Endothelial cell of umbilical vein (primary cell): ENCODE measurements at regions not wholly inside any gene's neighbourhood (a gene's known extent, or its start where the extent isn't known, plus 50 kb on each side); places are given as distances from the start of the nearest gene placed in this dataset.

Experiments
- BruUV-seq: library from RNA; stranded (reverse); fragments of 400-500 nt; replicated peaks from 2 replicates; lab custom pipeline; 2021; lab: Mats Ljungman, UMichigan
- CTCF ChIA-PET: fragments of 300-600, 350-600 bp; sonication (Branson Sonifier 250); formaldehyde crosslinking; loops from one replicate; lab custom pipeline; 2021; ENCODE audit warnings: antibody characterized with exemption, inconsistent platforms; lab: Charles Lee
- POLR2A ChIA-PET: fragments of 300-600, 350-600 bp; sonication (Branson Sonifier 250); formaldehyde crosslinking; loops from one replicate; lab custom pipeline; 2021; ENCODE audit warnings: antibody characterized with exemption, inconsistent platforms; lab: Charles Lee
- DNase-seq: peaks from one replicate; pipeline ENCODE4 v3.0.0-alpha.2; 2011; ENCODE audit warnings: low read depth, low spot score
- FAIRE-seq: peaks from 2 replicates; lab custom pipeline; 2011; peaks lifted over from hg19 to GRCh38; lab: Jason Lieb, UNC
- H2AFZ ChIP-seq: 2 replicates; pipeline ENCODE4 v1.6.0; 2012; ENCODE audit warnings: low read depth, low read length, control low read depth, inconsistent platforms
- H3K27ac ChIP-seq: 2 replicates; pipeline ENCODE4 v1.5.1; 2011; ENCODE audit warnings: low read depth, mild to moderate bottlenecking, control low read depth, low read length, moderate library complexity; ENCODE audit not compliant: insufficient read depth
- H3K27me3 ChIP-seq, 2 experiments: 2 replicates each; pipeline versions ENCODE4 v1.6.0 to v1.6.1; 2011; ENCODE audit warnings: low read length in 2 of 2, mixed read lengths in 1 of 2; ENCODE audit not compliant: control insufficient read depth in 2 of 2, insufficient read depth in 2 of 2
- H3K36me3 ChIP-seq, 2 experiments: 2 replicates in 1 of 2; 3 replicates in 1 of 2; pipeline ENCODE4 v1.5.1; 2011; ENCODE audit warnings: low read length in 2 of 2, mild to moderate bottlenecking in 1 of 2, moderate library complexity in 1 of 2; ENCODE audit not compliant: control insufficient read depth in 2 of 2, insufficient read depth in 2 of 2; ENCODE audit errors: extremely low read depth in 1 of 2
- H3K4me1 ChIP-seq: 3 replicates; pipeline ENCODE4 v1.5.1; 2011; ENCODE audit warnings: mild to moderate bottlenecking, low read length; ENCODE audit not compliant: control insufficient read depth, insufficient read depth; ENCODE audit errors: extremely low read depth
- H3K4me2 ChIP-seq: 2 replicates; pipeline ENCODE4 v1.6.1; 2011; ENCODE audit warnings: low read length, control low read depth, mixed read lengths; ENCODE audit not compliant: insufficient read depth
- H3K4me3 ChIP-seq, 3 experiments: fragments of 200-600 bp in 1 of 3; sonication (generic), shearing (Covaris generic) in 1 of 3; replicated peaks in 1 of 3; 2 replicates each; pipeline ENCODE4 v1.5.1; 2011 to 2016; ENCODE audit warnings: control low read depth in 3 of 3, low read length in 3 of 3, mild to moderate bottlenecking in 2 of 3, inconsistent platforms in 1 of 3, low read depth in 1 of 3, moderate library complexity in 1 of 3; ENCODE audit not compliant: insufficient read depth in 1 of 3
- H3K79me2 ChIP-seq: 2 replicates; pipeline ENCODE4 v1.6.0; 2012; ENCODE audit warnings: low read length, inconsistent platforms; ENCODE audit not compliant: control insufficient read depth, insufficient read depth
- H3K9ac ChIP-seq: replicated peaks from 2 replicates; pipeline ENCODE3; 2011; ENCODE audit warnings: low read length, control low read depth; ENCODE audit not compliant: insufficient read depth; ENCODE audit errors: extremely low read depth
- H3K9me1 ChIP-seq: replicated peaks from 3 replicates; pipeline ENCODE4 v1.6.0; 2011; ENCODE audit warnings: mild to moderate bottlenecking, low read length; ENCODE audit not compliant: control insufficient read depth, insufficient read depth; ENCODE audit errors: extremely low read depth
- H3K9me3 ChIP-seq: replicated peaks from 2 replicates; pipeline ENCODE4 v1.5.1; 2012; ENCODE audit warnings: low read length, inconsistent platforms; ENCODE audit not compliant: control insufficient read depth, insufficient read depth
- H4K20me1 ChIP-seq: replicated peaks from 2 replicates; pipeline ENCODE3; 2011; ENCODE audit warnings: mild to moderate bottlenecking, low read length; ENCODE audit not compliant: control insufficient read depth, insufficient read depth; ENCODE audit errors: extremely low read depth
- EZH2 ChIP-seq: IDR thresholded peaks from 2 replicates; pipeline ENCODE4 v1.6.1; 2012; ENCODE audit warnings: borderline replicate concordance, low read depth, mild to moderate bottlenecking, moderate library complexity, low read length, inconsistent platforms; ENCODE audit not compliant: severe bottlenecking
- GATA2 ChIP-seq: IDR thresholded peaks from 2 replicates; pipeline ENCODE4 v1.7.0; 2011; ENCODE audit warnings: low read depth, mild to moderate bottlenecking, moderate library complexity, mixed read lengths, low read length; ENCODE audit not compliant: insufficient read length, insufficient read depth
- JUN ChIP-seq: IDR thresholded peaks from 2 replicates; pipeline ENCODE4 v1.6.1; 2011; ENCODE audit warnings: borderline replicate concordance, low read depth; ENCODE audit not compliant: insufficient read length, insufficient read depth
- MYC ChIP-seq: IDR thresholded peaks from one replicate; pipeline ENCODE4 v1.6.1; 2011; ENCODE audit warnings: mild to moderate bottlenecking, low read depth, low read length
- POLR2AphosphoS5 ChIP-seq: IDR thresholded peaks from 2 replicates; pipeline ENCODE4 v1.6.1; 2012; ENCODE audit warnings: low read depth, mild to moderate bottlenecking, control low read depth, low read length, moderate library complexity; ENCODE audit not compliant: insufficient read depth
- dilution Hi-C: fragments of 300-500 bp; cut with MboI; formaldehyde crosslinking; loops from one replicate; pipeline ENCODE4 v1.15.0; 2019; ENCODE audit warnings: low sequenced_read_pairs; ENCODE audit not compliant: extremely low pct_ligation_motif_present
- intact Hi-C: fragments of 100-400 bp; cut with micrococcal nuclease; formaldehyde crosslinking; loops from one replicate; pipeline ENCODE4 v1.10.0; 2022
- TF ChIP-seq, protein P1 (sequence below), 2 donors: IDR thresholded peaks; 1 replicate in 1 of 2; 2 replicates in 1 of 2; pipeline ENCODE4 v1.5.1; 2011; ENCODE audit warnings: low read length in 2 of 2, mild to moderate bottlenecking in 2 of 2, moderate library complexity in 2 of 2, control low read depth in 1 of 2, inconsistent platforms in 1 of 2, low read depth in 1 of 2; ENCODE audit not compliant: insufficient read depth in 1 of 2; ENCODE audit errors: extremely low read depth in 1 of 2
- TF ChIP-seq, protein P2 (sequence below): IDR thresholded peaks from 2 replicates; pipeline ENCODE4 v1.6.1; 2011; ENCODE audit not compliant: insufficient read depth, insufficient read length

DNA sequence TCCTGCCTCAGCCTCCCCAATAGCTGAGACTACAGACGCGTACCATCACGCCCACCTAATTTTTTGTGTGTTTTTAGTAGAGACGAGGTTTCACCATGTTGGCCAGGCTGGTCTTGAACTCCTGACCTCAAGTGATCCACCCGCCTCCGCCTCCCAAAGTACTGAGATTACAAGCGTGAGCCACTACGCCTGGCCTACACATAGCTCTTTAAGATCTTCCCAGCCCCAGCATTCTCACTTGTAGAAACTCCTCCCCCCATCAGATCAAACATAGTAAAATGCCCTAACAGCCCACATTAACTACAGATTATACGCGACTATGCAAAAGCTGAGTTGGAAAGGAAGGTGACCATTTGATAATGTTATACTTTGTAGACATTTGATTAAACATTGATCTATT, 634.8 kb downstream of the MATN1 start:
- dilution Hi-C loops (loop anchor here (25.0 kb wide), 1 partner anchor 851 kb away; the partner anchor contains the start of genes MECR and PTPRU), intact Hi-C loops (no loop called here)
- POLR2A ChIA-PET: no interaction called here
- Histone ChIP-seq H3K79me2 (no peaks in the 10 kb centered on the region), H3K9me3 (no peaks in the 10 kb centered on the region), H3K9ac (no peak overlapping the region), H3K9me1 (no peaks in the 10 kb centered on the region), H2AFZ (no peak overlapping the region), H3K36me3 (no peaks in the 10 kb centered on the region), H4K20me1 (no peaks in the 10 kb centered on the region), H3K4me3 (no peak overlapping the region), H3K4me2 (no peak overlapping the region), H3K4me1 (peaks cover 12% of the 10 kb centered on the region), H3K27ac (no peak overlapping the region), H3K27me3 (no peaks in the 10 kb centered on the region)
- FAIRE-seq: no peak
- CTCF ChIA-PET: no interaction called here
- TF ChIP-seq EZH2 (no peak), MYC (no peak), POLR2AphosphoS5 (no peak)
- TF ChIP-seq, protein P1, sequence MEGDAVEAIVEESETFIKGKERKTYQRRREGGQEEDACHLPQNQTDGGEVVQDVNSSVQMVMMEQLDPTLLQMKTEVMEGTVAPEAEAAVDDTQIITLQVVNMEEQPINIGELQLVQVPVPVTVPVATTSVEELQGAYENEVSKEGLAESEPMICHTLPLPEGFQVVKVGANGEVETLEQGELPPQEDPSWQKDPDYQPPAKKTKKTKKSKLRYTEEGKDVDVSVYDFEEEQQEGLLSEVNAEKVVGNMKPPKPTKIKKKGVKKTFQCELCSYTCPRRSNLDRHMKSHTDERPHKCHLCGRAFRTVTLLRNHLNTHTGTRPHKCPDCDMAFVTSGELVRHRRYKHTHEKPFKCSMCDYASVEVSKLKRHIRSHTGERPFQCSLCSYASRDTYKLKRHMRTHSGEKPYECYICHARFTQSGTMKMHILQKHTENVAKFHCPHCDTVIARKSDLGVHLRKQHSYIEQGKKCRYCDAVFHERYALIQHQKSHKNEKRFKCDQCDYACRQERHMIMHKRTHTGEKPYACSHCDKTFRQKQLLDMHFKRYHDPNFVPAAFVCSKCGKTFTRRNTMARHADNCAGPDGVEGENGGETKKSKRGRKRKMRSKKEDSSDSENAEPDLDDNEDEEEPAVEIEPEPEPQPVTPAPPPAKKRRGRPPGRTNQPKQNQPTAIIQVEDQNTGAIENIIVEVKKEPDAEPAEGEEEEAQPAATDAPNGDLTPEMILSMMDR (IDR thresholded peaks at IDR 0.05; ENCODE audit: extremely low read depth in 1 of 2, insufficient read depth in 1 of 2, low read depth in 1 of 2, low read length in 2 of 2): no peak
- BruUV-seq: no TSS peak
- DNase-seq: no peak

DNA sequence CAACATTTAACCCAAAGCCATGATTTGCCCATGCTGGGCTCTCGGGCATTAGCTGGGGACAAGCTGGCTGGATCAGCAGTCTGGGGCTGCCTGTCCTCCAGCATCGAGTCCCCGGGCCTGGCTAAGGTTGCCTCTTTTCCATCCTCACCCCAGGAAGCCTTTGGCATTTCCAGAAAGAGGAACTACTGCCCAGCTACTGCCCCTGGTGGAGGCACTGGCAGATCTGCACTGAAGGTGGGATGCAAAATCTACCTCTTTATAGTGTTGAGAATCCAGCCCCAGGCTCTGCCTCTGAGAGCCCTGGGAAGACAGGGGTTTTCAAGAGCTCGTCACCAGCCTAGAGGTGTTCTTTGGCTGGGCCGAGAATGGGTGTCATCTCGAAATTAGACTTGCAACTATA, 635.9 kb downstream of the MATN1 start:
- BruUV-seq: no TSS peak
- Histone ChIP-seq H3K9ac (no peak overlapping the region), H4K20me1 (no peaks in the 10 kb centered on the region), H3K9me3 (no peaks in the 10 kb centered on the region), H2AFZ (no peak overlapping the region), H3K36me3 (no peaks in the 10 kb centered on the region), H3K4me3 (no peak overlapping the region), H3K9me1 (no peaks in the 10 kb centered on the region), H3K4me1 (peaks cover 17% of the 10 kb centered on the region), H3K27ac (no peak overlapping the region), H3K4me2 (no peak overlapping the region), H3K79me2 (no peaks in the 10 kb centered on the region), H3K27me3 (no peaks in the 10 kb centered on the region)
- TF ChIP-seq, protein P1 (IDR thresholded peaks at IDR 0.05; ENCODE audit: extremely low read depth in 1 of 2, insufficient read depth in 1 of 2, low read depth in 1 of 2, low read length in 2 of 2): peak; percentile 27 to 34
- TF ChIP-seq, protein P2, sequence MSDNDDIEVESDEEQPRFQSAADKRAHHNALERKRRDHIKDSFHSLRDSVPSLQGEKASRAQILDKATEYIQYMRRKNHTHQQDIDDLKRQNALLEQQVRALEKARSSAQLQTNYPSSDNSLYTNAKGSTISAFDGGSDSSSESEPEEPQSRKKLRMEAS: no peak
- TF ChIP-seq JUN (no peak), EZH2 (no peak), GATA2 (no peak)
- DNase-seq: no peak
- FAIRE-seq: no peak
- POLR2A ChIA-PET: no interaction called here
- CTCF ChIA-PET: interaction anchor here (1.0 to 2.9 kb wide), 3 partner anchors 20 to 620 kb away, joined by 3 to 31 read pairs (median 3); no protein-coding TSS in a partner anchor
- dilution Hi-C loops: loop anchor here (25.0 kb wide), 1 partner anchor 850 kb away; the partner anchor contains the start of genes MECR and PTPRU
- intact Hi-C loops: loop anchor here (2.0 kb wide), 1 partner anchor 389 kb away; no protein-coding TSS in a partner anchor
